Thyroid gland (tissue), 4 donors: ENCODE measurements at regions not wholly inside any gene's neighbourhood (a gene's known extent, or its start where the extent isn't known, plus 50 kb on each side); places are given as distances from the start of the nearest gene placed in this dataset.

ENCODE experiments used
- POLR2A ChIP-seq, 2 donors: fragments of 450-650 bp; IDR thresholded peaks; one replicate each; pipeline ENCODE4 v1.6.1; 2017; ENCODE audit warnings: antibody characterized with exemption in 2 of 2, mild to moderate bottlenecking in 2 of 2, moderate library complexity in 1 of 2
- TF ChIP-seq, protein P1 (sequence below), 6 experiments: fragments of 200-600 bp in 3 of 6; fragments of 450-650 bp in 3 of 6; sonication (generic) in 3 of 6; IDR thresholded peaks; one replicate each; pipeline ENCODE4 v1.5.1; 2016 to 2019; ENCODE audit warnings: antibody characterized with exemption in 6 of 6, mild to moderate bottlenecking in 2 of 6, inconsistent platforms in 1 of 6, moderate library complexity in 1 of 6

DNA sequence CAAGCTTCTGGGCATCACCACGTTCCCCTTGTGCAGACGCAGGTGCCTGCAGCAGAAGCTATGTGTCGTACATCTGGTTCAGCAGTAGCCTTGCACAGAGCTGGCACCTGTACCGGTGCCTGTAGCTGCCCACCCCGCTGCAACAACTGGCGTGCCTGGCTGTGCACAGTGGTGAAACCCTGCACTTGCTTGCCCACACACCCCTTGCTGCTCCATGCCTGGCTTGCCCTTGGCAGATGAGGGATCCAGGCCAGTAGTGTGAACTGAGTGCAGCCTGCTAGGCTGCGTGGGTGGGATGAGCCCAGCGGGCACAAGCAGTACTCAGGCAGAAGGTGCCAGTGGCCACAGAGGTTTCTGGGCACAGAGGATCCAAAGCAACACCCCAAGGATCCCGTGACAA is 528.4 kb downstream of the PPARGC1A start:
- TF ChIP-seq, protein P1, sequence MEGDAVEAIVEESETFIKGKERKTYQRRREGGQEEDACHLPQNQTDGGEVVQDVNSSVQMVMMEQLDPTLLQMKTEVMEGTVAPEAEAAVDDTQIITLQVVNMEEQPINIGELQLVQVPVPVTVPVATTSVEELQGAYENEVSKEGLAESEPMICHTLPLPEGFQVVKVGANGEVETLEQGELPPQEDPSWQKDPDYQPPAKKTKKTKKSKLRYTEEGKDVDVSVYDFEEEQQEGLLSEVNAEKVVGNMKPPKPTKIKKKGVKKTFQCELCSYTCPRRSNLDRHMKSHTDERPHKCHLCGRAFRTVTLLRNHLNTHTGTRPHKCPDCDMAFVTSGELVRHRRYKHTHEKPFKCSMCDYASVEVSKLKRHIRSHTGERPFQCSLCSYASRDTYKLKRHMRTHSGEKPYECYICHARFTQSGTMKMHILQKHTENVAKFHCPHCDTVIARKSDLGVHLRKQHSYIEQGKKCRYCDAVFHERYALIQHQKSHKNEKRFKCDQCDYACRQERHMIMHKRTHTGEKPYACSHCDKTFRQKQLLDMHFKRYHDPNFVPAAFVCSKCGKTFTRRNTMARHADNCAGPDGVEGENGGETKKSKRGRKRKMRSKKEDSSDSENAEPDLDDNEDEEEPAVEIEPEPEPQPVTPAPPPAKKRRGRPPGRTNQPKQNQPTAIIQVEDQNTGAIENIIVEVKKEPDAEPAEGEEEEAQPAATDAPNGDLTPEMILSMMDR (IDR thresholded peaks at IDR 0.05), result no peak
- no peak for TF ChIP-seq POLR2A (IDR thresholded peaks at IDR 0.05)
